Right ventricle myocardium superior (tissue), 1 donor: ENCODE measurements at regions not wholly inside any gene's neighbourhood (a gene's known extent, or its start where the extent isn't known, plus 50 kb on each side); places are given as distances from the start of the nearest gene placed in this dataset.

ENCODE experiments used
- ATAC-seq: fragments of 200-7000 bp; cut with Tn5 transposase; one replicate; pipeline ENCODE4 v1.9.1; 2020; ENCODE audit warnings: mild to moderate bottlenecking; ENCODE audit not compliant: poor library complexity
- DNase-seq: peaks from one replicate; pipeline ENCODE4 v3.0.0-alpha.2; 2020
- intact Hi-C: fragments of 100-400 bp; cut with DNase I; formaldehyde crosslinking; loops from one replicate; pipeline ENCODE4 v1.11.2; 2022
- donor health status: DM: no; HTN: yes; CAD: no; lungs with severe emphysema.

- no peak for DNase-seq
- ATAC-seq, result no peak
- intact Hi-C loops, result no loop called here
Measured at GRCh38 chr3:144127014-144127413, 155.4 kb downstream of the DIPK2A start.

GRCh38 chr3:144127700-144128099, 156.1 kb downstream of the DIPK2A start:
- intact Hi-C loops, result no loop called here
- ATAC-seq (no peak), DNase-seq (no peak)

- ATAC-seq, result no peak
- intact Hi-C loops, result no loop called here
- no peak for DNase-seq
Measured at GRCh38 chr3:144128108-144128892, 156.7 kb downstream of the DIPK2A start.

- intact Hi-C loops, result no loop called here
- DNase-seq (no peak), ATAC-seq (no peak)
Measured at GRCh38 chr3:144129536-144130214, 158.1 kb downstream of the DIPK2A start.

- intact Hi-C loops, result no loop called here
- no peak for ATAC-seq
- no peak for DNase-seq
Measured at GRCh38 chr3:144141074-144141473, 169.5 kb downstream of the DIPK2A start.

GRCh38 chr3:144141496-144141895, 169.9 kb downstream of the DIPK2A start:
- DNase-seq, result no peak
- ATAC-seq, result no peak
- intact Hi-C loops, result no loop called here

- intact Hi-C loops, result no loop called here
- no peak for ATAC-seq
Measured at GRCh38 chr3:144142151-144142840, 170.7 kb downstream of the DIPK2A start.

GRCh38 chr3:144148356-144148755, 176.7 kb downstream of the DIPK2A start:
- no peak for ATAC-seq
- no peak for DNase-seq
- intact Hi-C loops, result no loop called here

More at GRCh38 chr3:144142151-144142840, 170.7 kb downstream of the DIPK2A start:
- no peak for DNase-seq

- intact Hi-C loops, result no loop called here
- no peak for DNase-seq
- no peak for ATAC-seq
Measured at GRCh38 chr3:144151983-144152382, 180.4 kb downstream of the DIPK2A start.

- no peak for ATAC-seq
- intact Hi-C loops, result no loop called here
Measured at GRCh38 chr3:144160627-144161026, 189.0 kb downstream of the DIPK2A start.

GRCh38 chr3:144162042-144162441, 190.4 kb downstream of the DIPK2A start:
- intact Hi-C loops, result no loop called here
- DNase-seq (no peak), ATAC-seq (no peak)

More at GRCh38 chr3:144160627-144161026, 189.0 kb downstream of the DIPK2A start:
- DNase-seq, result no peak

GRCh38 chr3:144164352-144164751, 192.7 kb downstream of the DIPK2A start:
- ATAC-seq, result no peak
- DNase-seq, result no peak
- intact Hi-C loops, result no loop called here

GRCh38 chr3:144165482-144165881, 193.9 kb downstream of the DIPK2A start:
- intact Hi-C loops, result no loop called here

GRCh38 chr3:144167634-144168033, 196.0 kb downstream of the DIPK2A start:
- intact Hi-C loops, result no loop called here
- ATAC-seq, result no peak
- DNase-seq, result no peak

More at GRCh38 chr3:144165482-144165881, 193.9 kb downstream of the DIPK2A start:
- ATAC-seq (no peak), DNase-seq (no peak)

- ATAC-seq (no peak), DNase-seq (no peak)
- intact Hi-C loops, result no loop called here
Measured at GRCh38 chr3:144173491-144173890, 201.9 kb downstream of the DIPK2A start.

- no peak for ATAC-seq
- no peak for DNase-seq
- intact Hi-C loops, result no loop called here
Measured at GRCh38 chr3:144175644-144176425, 204.2 kb downstream of the DIPK2A start.

GRCh38 chr3:144177649-144178048, 206.0 kb downstream of the DIPK2A start:
- DNase-seq, result no peak
- no peak for ATAC-seq
- intact Hi-C loops, result no loop called here

- ATAC-seq (no peak), DNase-seq (no peak)
- intact Hi-C loops, result no loop called here
Measured at GRCh38 chr3:144178607-144179006, 207.0 kb downstream of the DIPK2A start.

- ATAC-seq (no peak), DNase-seq (no peak)
- intact Hi-C loops, result no loop called here
Measured at GRCh38 chr3:144181062-144181461, 209.4 kb downstream of the DIPK2A start.
